Duodenal mucosa (tissue), 2 donors: ENCODE measurements at regions not wholly inside any gene's neighbourhood (a gene's known extent, or its start where the extent isn't known, plus 50 kb on each side); places are given as distances from the start of the nearest gene placed in this dataset.

ENCODE experiments used
- H3K27ac ChIP-seq: one replicate; pipeline ENCODE4 v1.7.0; 2013; ENCODE audit warnings: low read depth, low read length
- H3K27me3 ChIP-seq, 2 donors: one replicate each; pipeline ENCODE4 v1.7.0; 2013; ENCODE audit warnings: low read length in 2 of 2, control low read depth in 1 of 2; ENCODE audit not compliant: insufficient read depth in 2 of 2, control insufficient read depth in 1 of 2
- H3K36me3 ChIP-seq, 2 donors: one replicate each; pipeline ENCODE4 v1.7.0; 2013; ENCODE audit warnings: low read length in 2 of 2, control low read depth in 1 of 2; ENCODE audit not compliant: insufficient read depth in 2 of 2, control insufficient read depth in 1 of 2
- H3K4me1 ChIP-seq, 2 donors: one replicate each; pipeline ENCODE4 v1.7.0; 2013; ENCODE audit warnings: low read length in 2 of 2, control low read depth in 1 of 2; ENCODE audit not compliant: insufficient read depth in 2 of 2, control insufficient read depth in 1 of 2
- H3K4me3 ChIP-seq, 2 donors: one replicate each; pipeline ENCODE4 v1.7.0; 2013; ENCODE audit warnings: low read length in 2 of 2, low read depth in 1 of 2
- H3K9ac ChIP-seq, 2 donors: one replicate each; pipeline ENCODE4 v1.7.0; 2013; ENCODE audit warnings: low read length in 2 of 2, low read depth in 1 of 2
- H3K9me3 ChIP-seq, 2 donors: one replicate each; pipeline ENCODE4 v1.7.0; 2013; ENCODE audit warnings: low read length in 2 of 2, control low read depth in 1 of 2; ENCODE audit not compliant: control insufficient read depth in 1 of 2

GRCh38 chr4:143089847-143090246 lies 94.9 kb upstream of the USP38 start:
- H3K4me1 ChIP-seq, result peaks cover 9 to 17% of the 10 kb centered on the region in 2 donors
- H3K9ac ChIP-seq, result no peak overlapping the region
- no peak overlapping the region for H3K27ac ChIP-seq
- H3K4me3 ChIP-seq, result no peak overlapping the region
- H3K36me3 ChIP-seq, result no peaks in the 10 kb centered on the region
- no peaks in the 10 kb centered on the region for H3K27me3 ChIP-seq
- H3K9me3 ChIP-seq, result no peaks in the 10 kb centered on the region

- Histone ChIP-seq H3K36me3 (no peaks in the 10 kb centered on the region), H3K9me3 (no peaks in the 10 kb centered on the region), H3K27ac (no peak overlapping the region), H3K4me3 (no peak overlapping the region), H3K4me1 (no peaks in the 10 kb centered on the region), H3K27me3 (no peaks in the 10 kb centered on the region), H3K9ac (no peak overlapping the region)
These were observed 92.9 kb upstream of the USP38 start for GRCh38 chr4:143091862-143092261.

- Histone ChIP-seq H3K4me3 (no peak overlapping the region), H3K4me1 (peaks cover 0 to 11% of the 10 kb centered on the region in 2 donors), H3K27ac (no peak overlapping the region)
These were observed 89.3 kb upstream of the USP38 start for GRCh38 chr4:143095447-143095846.

DNA sequence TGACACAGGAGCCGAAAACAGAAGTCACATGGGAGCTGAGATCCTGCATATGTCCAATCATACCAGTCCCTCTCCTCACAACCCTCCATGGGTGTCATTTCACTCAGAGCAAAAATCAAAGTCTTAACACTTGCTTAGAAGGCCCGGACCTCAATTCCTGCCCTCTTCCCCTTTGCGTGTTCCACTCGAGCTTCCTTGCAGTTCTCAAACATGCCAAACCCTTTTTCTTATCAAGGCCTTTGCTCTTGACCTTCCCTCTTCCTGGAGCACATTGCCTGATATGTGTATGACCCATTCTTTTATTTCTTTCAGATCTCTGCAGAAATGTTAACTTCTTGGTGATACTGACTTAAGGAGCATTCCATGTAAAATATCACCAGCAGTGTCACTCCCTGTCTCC lies 87.0 kb upstream of the USP38 start:
- Histone ChIP-seq H3K9ac (no peak overlapping the region), H3K27ac (no peak overlapping the region), H3K36me3 (no peaks in the 10 kb centered on the region), H3K27me3 (no peaks in the 10 kb centered on the region), H3K4me3 (no peak overlapping the region), H3K4me1 (peaks cover 0 to 11% of the 10 kb centered on the region in 2 donors), H3K9me3 (no peaks in the 10 kb centered on the region)

More at GRCh38 chr4:143095447-143095846, 89.3 kb upstream of the USP38 start:
- H3K27me3 ChIP-seq, result no peaks in the 10 kb centered on the region
- H3K36me3 ChIP-seq, result no peaks in the 10 kb centered on the region
- no peaks in the 10 kb centered on the region for H3K9me3 ChIP-seq
- no peak overlapping the region for H3K9ac ChIP-seq

- Histone ChIP-seq H3K4me3 (no peak overlapping the region), H3K4me1 (peaks cover 0 to 11% of the 10 kb centered on the region in 2 donors), H3K36me3 (no peaks in the 10 kb centered on the region), H3K27ac (no peak overlapping the region), H3K9me3 (no peaks in the 10 kb centered on the region), H3K27me3 (no peaks in the 10 kb centered on the region), H3K9ac (no peak overlapping the region)
These were observed 85.0 kb upstream of the USP38 start for GRCh38 chr4:143099693-143100092.

DNA sequence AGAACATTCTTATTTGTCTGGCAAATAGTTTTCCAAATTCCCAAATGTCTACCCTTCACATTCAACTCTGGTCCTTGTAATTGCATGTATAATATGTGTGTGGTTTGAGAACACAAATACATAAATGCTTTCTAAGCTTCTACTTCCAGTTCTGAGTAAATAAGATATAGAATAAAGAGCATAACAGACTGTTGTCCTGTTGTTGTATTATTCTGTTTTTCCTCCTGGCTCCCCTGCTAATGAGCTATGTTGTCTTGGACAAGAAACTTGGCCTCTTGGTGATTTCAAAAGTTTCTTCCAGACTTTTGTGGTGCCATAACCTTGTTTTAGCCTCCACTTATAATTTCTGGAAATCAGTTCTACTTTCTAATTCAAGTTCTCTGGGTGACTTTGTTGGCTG lies 75.3 kb upstream of the USP38 start:
- no peaks in the 10 kb centered on the region for H3K9me3 ChIP-seq
- H3K27ac ChIP-seq, result no peak overlapping the region
- H3K4me1 ChIP-seq, result no peaks in the 10 kb centered on the region
- no peak overlapping the region for H3K9ac ChIP-seq
- H3K27me3 ChIP-seq, result no peaks in the 10 kb centered on the region
- H3K4me3 ChIP-seq, result no peak overlapping the region
- H3K36me3 ChIP-seq, result no peaks in the 10 kb centered on the region

- H3K27me3 ChIP-seq, result no peaks in the 10 kb centered on the region
- no peaks in the 10 kb centered on the region for H3K9me3 ChIP-seq
- H3K36me3 ChIP-seq, result no peaks in the 10 kb centered on the region
- H3K9ac ChIP-seq, result no peak overlapping the region
- no peak overlapping the region for H3K27ac ChIP-seq
- H3K4me1 ChIP-seq, result no peaks in the 10 kb centered on the region
- no peak overlapping the region for H3K4me3 ChIP-seq
These were observed 66.1 kb upstream of the USP38 start for GRCh38 chr4:143118663-143119062.

DNA sequence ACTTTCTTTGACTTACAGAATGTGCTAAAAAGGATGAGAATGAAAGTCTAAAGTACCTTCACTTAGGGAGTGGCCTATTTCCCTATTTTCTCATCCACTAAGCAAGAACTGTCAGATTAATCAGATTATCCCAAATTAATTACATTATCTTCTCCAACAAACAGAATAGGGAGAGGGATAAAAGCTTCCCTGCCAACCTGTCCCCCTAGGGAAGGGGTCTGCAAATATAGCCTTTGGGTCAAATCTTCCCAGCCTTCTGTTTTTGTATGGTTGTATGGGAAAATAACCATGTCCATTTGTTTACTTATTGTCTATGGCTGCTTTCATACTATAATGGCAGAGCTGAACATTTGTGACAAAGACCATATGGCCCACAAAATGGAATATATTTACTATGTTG lies 57.1 kb upstream of the USP38 start:
- Histone ChIP-seq H3K36me3 (no peaks in the 10 kb centered on the region), H3K27me3 (no peaks in the 10 kb centered on the region), H3K4me1 (no peaks in the 10 kb centered on the region), H3K4me3 (no peak overlapping the region), H3K27ac (no peak overlapping the region), H3K9ac (no peak overlapping the region), H3K9me3 (peaks cover 0 to 3% of the 10 kb centered on the region in 2 donors)

- Histone ChIP-seq H3K27me3 (no peaks in the 10 kb centered on the region), H3K9ac (no peak overlapping the region), H3K9me3 (no peaks in the 10 kb centered on the region), H3K4me1 (no peaks in the 10 kb centered on the region), H3K27ac (no peak overlapping the region), H3K36me3 (no peaks in the 10 kb centered on the region), H3K4me3 (no peak overlapping the region)
These were observed 50.7 kb upstream of the USP38 start for GRCh38 chr4:143133977-143134376.
